Activated CD8-positive, alpha-beta memory T cell treated with anti-CD3 and anti-CD28 coated beads for 36 hours (primary cell): ENCODE measurements at regions not wholly inside any gene's neighbourhood (a gene's known extent, or its start where the extent isn't known, plus 50 kb on each side); places are given as distances from the start of the nearest gene placed in this dataset.

ENCODE experiments used
- CTCF ChIA-PET: fragments of 350-600 bp; sonication (Branson Sonifier 250); formaldehyde crosslinking; loops from one replicate; lab custom pipeline; 2021; ENCODE audit warnings: antibody characterized with exemption; lab: Charles Lee
- POLR2A ChIA-PET: fragments of 350-600 bp; sonication (Branson Sonifier 250); formaldehyde crosslinking; loops from one replicate; lab custom pipeline; 2021; ENCODE audit warnings: antibody characterized with exemption; lab: Charles Lee

GRCh38 chr3:159782724-159783421 is 205.8 kb upstream of the IL12A start:
- POLR2A ChIA-PET, result no interaction called here
- CTCF ChIA-PET, result interaction anchor here (1.6 kb wide), 1 partner anchor 22 kb away, joined by 3 read pairs; no protein-coding TSS in a partner anchor

- ChIA-PET CTCF (no interaction called here), POLR2A (no interaction called here)
Observed at GRCh38 chr3:159783780-159784742, 204.6 kb upstream of the IL12A start.

GRCh38 chr3:159785273-159785708 is 203.3 kb upstream of the IL12A start:
- POLR2A ChIA-PET, result no interaction called here
- CTCF ChIA-PET, result no interaction called here

GRCh38 chr3:159786489-159787177 is 202.0 kb upstream of the IL12A start:
- CTCF ChIA-PET, result no interaction called here
- POLR2A ChIA-PET, result no interaction called here

GRCh38 chr3:159787178-159787574 is 201.5 kb upstream of the IL12A start:
- POLR2A ChIA-PET, result no interaction called here

GRCh38 chr3:159787794-159788205 is 200.8 kb upstream of the IL12A start:
- CTCF ChIA-PET, result no interaction called here
- POLR2A ChIA-PET, result no interaction called here

More at GRCh38 chr3:159787178-159787574, 201.5 kb upstream of the IL12A start:
- CTCF ChIA-PET, result no interaction called here

GRCh38 chr3:159788291-159788690 is 200.3 kb upstream of the IL12A start:
- CTCF ChIA-PET, result no interaction called here
- POLR2A ChIA-PET, result no interaction called here

GRCh38 chr3:159789017-159789416 is 199.6 kb upstream of the IL12A start:
- CTCF ChIA-PET, result no interaction called here

GRCh38 chr3:159789742-159790635 is 198.6 kb upstream of the IL12A start:
- CTCF ChIA-PET, result no interaction called here
- POLR2A ChIA-PET, result no interaction called here

More at GRCh38 chr3:159789017-159789416, 199.6 kb upstream of the IL12A start:
- POLR2A ChIA-PET, result no interaction called here

GRCh38 chr3:159791336-159791735 is 197.3 kb upstream of the IL12A start:
- ChIA-PET CTCF (no interaction called here), POLR2A (no interaction called here)

GRCh38 chr3:159792070-159792469 is 196.6 kb upstream of the IL12A start:
- CTCF ChIA-PET, result no interaction called here
- POLR2A ChIA-PET, result no interaction called here

GRCh38 chr3:159795042-159795441 is 193.6 kb upstream of the IL12A start:
- CTCF ChIA-PET, result no interaction called here
- POLR2A ChIA-PET, result no interaction called here

- CTCF ChIA-PET, result no interaction called here
- POLR2A ChIA-PET, result no interaction called here
Observed at GRCh38 chr3:159795681-159796175, 192.9 kb upstream of the IL12A start.

GRCh38 chr3:159796226-159796625 is 192.4 kb upstream of the IL12A start:
- POLR2A ChIA-PET, result interaction anchor here (0.5 kb wide), 1 partner anchor 271 kb away, joined by 4 read pairs; no protein-coding TSS in a partner anchor
- CTCF ChIA-PET, result no interaction called here

- CTCF ChIA-PET, result no interaction called here
- POLR2A ChIA-PET, result interaction anchor here (0.5 kb wide), 1 partner anchor 271 kb away, joined by 4 read pairs; no protein-coding TSS in a partner anchor
Observed at GRCh38 chr3:159796744-159797143, 191.9 kb upstream of the IL12A start.

- ChIA-PET POLR2A (no interaction called here), CTCF (no interaction called here)
Observed at GRCh38 chr3:159797771-159798170, 190.9 kb upstream of the IL12A start.

GRCh38 chr3:159798951-159799350 is 189.7 kb upstream of the IL12A start:
- ChIA-PET CTCF (no interaction called here), POLR2A (no interaction called here)

GRCh38 chr3:159800434-159801155 is 188.0 kb upstream of the IL12A start:
- CTCF ChIA-PET, result no interaction called here
- POLR2A ChIA-PET, result no interaction called here
